AG09309 (cell line): ENCODE measurements at regions not wholly inside any gene's neighbourhood (a gene's known extent, or its start where the extent isn't known, plus 50 kb on each side); places are given as distances from the start of the nearest gene placed in this dataset.

Experiments
- DNase-seq: peaks from one replicate; pipeline ENCODE4 v3.0.0-alpha.2; 2010; ENCODE audit warnings: low read depth
- H3K4me3 ChIP-seq: 2 replicates; pipeline ENCODE4 v1.5.1; 2011; ENCODE audit warnings: mild to moderate bottlenecking, low read depth, low read length, moderate library complexity; ENCODE audit not compliant: control insufficient read depth
- TF ChIP-seq, protein P1 (sequence below): IDR thresholded peaks from 2 replicates; pipeline ENCODE4 v1.5.1; 2011; ENCODE audit warnings: mild to moderate bottlenecking, low read depth, low read length, inconsistent platforms; ENCODE audit not compliant: insufficient read depth, control insufficient read depth; ENCODE audit errors: missing control alignments

- no peak overlapping the region for H3K4me3 ChIP-seq
- TF ChIP-seq, protein P1, sequence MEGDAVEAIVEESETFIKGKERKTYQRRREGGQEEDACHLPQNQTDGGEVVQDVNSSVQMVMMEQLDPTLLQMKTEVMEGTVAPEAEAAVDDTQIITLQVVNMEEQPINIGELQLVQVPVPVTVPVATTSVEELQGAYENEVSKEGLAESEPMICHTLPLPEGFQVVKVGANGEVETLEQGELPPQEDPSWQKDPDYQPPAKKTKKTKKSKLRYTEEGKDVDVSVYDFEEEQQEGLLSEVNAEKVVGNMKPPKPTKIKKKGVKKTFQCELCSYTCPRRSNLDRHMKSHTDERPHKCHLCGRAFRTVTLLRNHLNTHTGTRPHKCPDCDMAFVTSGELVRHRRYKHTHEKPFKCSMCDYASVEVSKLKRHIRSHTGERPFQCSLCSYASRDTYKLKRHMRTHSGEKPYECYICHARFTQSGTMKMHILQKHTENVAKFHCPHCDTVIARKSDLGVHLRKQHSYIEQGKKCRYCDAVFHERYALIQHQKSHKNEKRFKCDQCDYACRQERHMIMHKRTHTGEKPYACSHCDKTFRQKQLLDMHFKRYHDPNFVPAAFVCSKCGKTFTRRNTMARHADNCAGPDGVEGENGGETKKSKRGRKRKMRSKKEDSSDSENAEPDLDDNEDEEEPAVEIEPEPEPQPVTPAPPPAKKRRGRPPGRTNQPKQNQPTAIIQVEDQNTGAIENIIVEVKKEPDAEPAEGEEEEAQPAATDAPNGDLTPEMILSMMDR, result no peak
- DNase-seq, result no peak
Observed at GRCh38 chrX:13906093-13906492, 89.2 kb upstream of the GPM6B start.

GRCh38 chrX:13903405-13903804, 86.5 kb upstream of the GPM6B start:
- H3K4me3 ChIP-seq, result no peak overlapping the region
- TF ChIP-seq, protein P1, result no peak
- no peak for DNase-seq

DNA sequence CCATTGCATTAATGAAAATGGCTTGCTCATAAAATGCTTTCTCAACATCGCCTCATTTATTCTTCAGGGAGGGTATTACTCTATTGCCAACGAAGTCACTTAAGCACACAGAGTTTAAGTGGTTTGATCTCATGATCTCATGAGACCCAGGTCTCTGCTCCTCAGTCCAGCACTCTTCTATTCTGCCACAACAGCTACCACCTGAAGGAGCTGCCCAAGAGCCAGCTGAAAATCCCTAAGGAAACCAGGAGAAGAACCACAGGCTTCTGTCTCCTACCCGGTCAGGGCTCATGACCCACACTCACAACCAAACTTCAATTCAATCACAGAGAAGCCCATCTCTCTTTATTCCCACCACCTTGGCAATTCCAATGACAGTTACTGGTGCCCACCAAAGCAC, 85.5 kb upstream of the GPM6B start:
- no peak overlapping the region for H3K4me3 ChIP-seq
- TF ChIP-seq, protein P1, result no peak
- DNase-seq, result no peak

- H3K4me3 ChIP-seq, result no peak overlapping the region
- DNase-seq, result no peak
- TF ChIP-seq, protein P1, result no peak
Observed at GRCh38 chrX:13901354-13901753, 84.5 kb upstream of the GPM6B start.

DNA sequence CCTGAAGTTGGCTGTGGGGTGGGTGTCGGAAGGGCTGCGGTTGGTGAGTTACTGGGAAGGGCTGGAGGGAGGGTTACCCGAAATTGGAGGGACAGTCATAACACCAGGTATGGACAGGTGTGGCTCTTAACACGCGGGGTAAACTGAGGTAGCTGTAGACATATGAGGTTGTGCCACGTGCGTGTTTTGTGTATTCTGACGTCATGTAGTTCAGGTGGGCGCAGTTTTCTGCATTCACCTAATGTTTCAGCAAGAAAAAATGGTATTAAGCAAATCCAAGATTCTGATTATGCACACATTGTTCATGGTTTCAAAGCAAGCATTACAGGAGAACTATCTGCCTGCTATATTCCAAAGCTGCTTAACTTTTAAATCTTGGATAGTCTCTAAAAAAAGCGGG, 83.5 kb upstream of the GPM6B start:
- TF ChIP-seq, protein P1, result no peak
- H3K4me3 ChIP-seq, result no peak overlapping the region
- DNase-seq, result no peak

GRCh38 chrX:13899607-13900006, 82.7 kb upstream of the GPM6B start:
- no peak overlapping the region for H3K4me3 ChIP-seq
- TF ChIP-seq, protein P1, result no peak
- DNase-seq, result peak; percentile 81

GRCh38 chrX:13898603-13899002, 81.7 kb upstream of the GPM6B start:
- TF ChIP-seq, protein P1, result no peak
- H3K4me3 ChIP-seq, result no peak overlapping the region
- DNase-seq, result no peak
